Fibroblast of the aortic adventitia (primary cell): ENCODE measurements at regions not wholly inside any gene's neighbourhood (a gene's known extent, or its start where the extent isn't known, plus 50 kb on each side); places are given as distances from the start of the nearest gene placed in this dataset.

Experiments used
- DNase-seq: peaks from one replicate; pipeline ENCODE4 v3.0.0-alpha.2; 2010; ENCODE audit warnings: low read depth
- H3K4me3 ChIP-seq: 2 replicates; pipeline ENCODE4 v1.5.1; 2011; ENCODE audit warnings: low read depth, mild to moderate bottlenecking, control low read depth, low read length, moderate library complexity
- TF ChIP-seq, protein P1 (sequence below): IDR thresholded peaks from 2 replicates; pipeline ENCODE4 v1.5.1; 2011; ENCODE audit warnings: mild to moderate bottlenecking, low read length, control low read depth, inconsistent platforms; ENCODE audit not compliant: insufficient read depth

DNA sequence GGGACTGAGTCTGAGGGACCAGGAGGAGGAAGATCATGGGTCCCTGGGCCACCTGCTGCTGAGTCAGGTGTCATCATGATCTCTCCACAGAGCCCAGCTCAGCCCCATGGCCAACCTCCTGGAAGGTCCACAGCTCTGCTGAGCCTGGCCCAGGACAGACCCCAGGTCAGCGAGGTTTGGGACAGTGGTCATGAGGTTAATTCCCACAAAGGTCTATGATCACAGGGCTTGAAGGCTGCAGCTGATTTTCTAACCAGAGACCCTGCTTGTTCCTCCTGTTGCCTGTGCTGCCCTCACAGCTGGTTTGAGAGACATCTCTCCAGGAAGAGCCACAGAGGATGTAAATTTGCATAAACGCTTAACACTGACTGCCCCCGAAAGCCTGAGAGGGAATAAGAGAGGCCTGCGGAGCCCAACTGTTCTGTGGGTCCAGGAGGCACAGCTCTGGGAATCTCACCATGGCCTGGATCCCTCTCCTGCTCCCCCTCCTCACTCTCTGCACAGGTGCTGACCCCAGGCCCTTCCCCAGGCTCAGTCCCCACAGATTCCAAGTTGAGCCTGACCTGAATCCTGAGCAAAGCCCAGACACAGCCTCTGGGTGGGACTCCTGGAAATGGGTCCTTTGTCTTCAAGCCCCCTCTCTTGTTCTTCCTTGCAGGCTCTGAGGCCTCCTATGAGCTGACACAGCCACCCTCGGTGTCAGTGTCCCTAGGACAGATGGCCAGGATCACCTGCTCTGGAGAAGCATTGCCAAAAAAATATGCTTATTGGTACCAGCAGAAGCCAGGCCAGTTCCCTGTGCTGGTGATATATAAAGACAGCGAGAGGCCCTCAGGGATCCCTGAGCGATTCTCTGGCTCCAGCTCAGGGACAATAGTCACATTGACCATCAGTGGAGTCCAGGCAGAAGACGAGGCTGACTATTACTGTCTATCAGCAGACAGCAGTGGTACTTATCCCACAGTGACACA is 102.8 kb downstream of the GGTLC2 start:
- TF ChIP-seq, protein P1, sequence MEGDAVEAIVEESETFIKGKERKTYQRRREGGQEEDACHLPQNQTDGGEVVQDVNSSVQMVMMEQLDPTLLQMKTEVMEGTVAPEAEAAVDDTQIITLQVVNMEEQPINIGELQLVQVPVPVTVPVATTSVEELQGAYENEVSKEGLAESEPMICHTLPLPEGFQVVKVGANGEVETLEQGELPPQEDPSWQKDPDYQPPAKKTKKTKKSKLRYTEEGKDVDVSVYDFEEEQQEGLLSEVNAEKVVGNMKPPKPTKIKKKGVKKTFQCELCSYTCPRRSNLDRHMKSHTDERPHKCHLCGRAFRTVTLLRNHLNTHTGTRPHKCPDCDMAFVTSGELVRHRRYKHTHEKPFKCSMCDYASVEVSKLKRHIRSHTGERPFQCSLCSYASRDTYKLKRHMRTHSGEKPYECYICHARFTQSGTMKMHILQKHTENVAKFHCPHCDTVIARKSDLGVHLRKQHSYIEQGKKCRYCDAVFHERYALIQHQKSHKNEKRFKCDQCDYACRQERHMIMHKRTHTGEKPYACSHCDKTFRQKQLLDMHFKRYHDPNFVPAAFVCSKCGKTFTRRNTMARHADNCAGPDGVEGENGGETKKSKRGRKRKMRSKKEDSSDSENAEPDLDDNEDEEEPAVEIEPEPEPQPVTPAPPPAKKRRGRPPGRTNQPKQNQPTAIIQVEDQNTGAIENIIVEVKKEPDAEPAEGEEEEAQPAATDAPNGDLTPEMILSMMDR, result no peak
- DNase-seq, result no peak
- no peak overlapping the region for H3K4me3 ChIP-seq

DNA sequence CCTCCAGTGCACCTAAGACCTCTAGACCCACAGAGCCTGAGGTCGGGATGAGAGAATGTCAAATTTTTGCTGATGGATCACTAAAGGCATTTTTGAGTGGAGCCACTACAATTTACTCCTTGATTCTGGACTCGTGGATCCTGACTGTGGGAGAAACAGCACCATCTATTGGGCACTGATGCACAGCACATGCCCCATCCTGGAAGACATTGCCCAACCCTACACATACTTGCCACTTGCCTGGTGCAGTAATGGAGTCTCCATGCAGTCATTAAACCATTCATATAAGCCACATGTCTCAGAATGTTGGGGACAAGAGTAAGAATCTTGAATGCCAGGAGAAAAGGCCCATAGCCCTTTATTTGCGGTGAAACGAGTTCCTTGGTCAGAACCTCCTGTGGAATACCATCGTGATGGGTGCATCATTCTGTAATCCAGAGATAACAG is 103.9 kb downstream of the GGTLC2 start:
- DNase-seq, result peak; percentile 68
- no peak overlapping the region for H3K4me3 ChIP-seq
- TF ChIP-seq, protein P1, result peak; percentile 85

- TF ChIP-seq, protein P1, result no peak
- no peak for DNase-seq
- H3K4me3 ChIP-seq, result no peak overlapping the region
Measured at GRCh38 chr22:22748756-22749155, 104.3 kb downstream of the GGTLC2 start.

- TF ChIP-seq, protein P1, result no peak
- no peak overlapping the region for H3K4me3 ChIP-seq
- no peak for DNase-seq
Measured at GRCh38 chr22:22749167-22749758, 104.8 kb downstream of the GGTLC2 start.

DNA sequence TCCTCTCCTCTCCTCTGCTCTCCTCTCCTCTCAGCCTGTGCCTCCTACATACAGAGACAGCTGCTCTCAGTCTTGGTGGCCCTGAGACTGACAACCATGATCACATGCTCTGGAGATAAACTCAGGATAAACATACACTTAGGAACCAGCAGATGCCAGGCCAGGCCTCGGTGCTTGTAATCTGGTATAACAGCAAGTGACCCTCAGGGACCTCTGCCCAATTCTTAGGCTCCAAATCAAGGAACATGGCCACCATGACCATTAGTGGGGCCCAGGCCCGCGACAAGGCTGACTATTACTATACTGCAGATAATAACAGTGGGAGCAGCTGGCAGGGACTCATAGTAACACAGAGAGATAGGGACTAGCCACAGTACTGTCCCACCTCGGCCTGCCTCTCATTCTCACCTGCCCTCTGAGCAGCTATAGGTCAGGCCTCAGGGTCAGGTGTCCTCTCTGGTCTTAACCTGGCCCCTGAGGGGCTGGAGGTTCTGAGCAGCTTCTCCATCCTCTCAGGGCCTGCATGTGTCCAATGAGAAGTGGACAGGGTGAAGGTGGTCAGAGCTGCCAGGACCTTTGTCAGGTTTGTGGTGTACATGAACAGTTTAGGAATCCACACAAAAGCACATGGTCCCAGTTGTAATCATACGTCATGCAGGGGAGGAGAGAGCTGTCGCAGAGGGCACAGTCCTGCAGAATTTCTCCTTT is 106.1 kb downstream of the GGTLC2 start:
- TF ChIP-seq, protein P1, result no peak
- H3K4me3 ChIP-seq, result no peak overlapping the region
- no peak for DNase-seq

GRCh38 chr22:22751043-22751603 is 106.7 kb downstream of the GGTLC2 start:
- H3K4me3 ChIP-seq, result no peak overlapping the region
- TF ChIP-seq, protein P1, result no peak
- no peak for DNase-seq
